B cell (primary cell): ENCODE measurements at regions not wholly inside any gene's neighbourhood (a gene's known extent, or its start where the extent isn't known, plus 50 kb on each side); places are given as distances from the start of the nearest gene placed in this dataset.

Experiments
- ATAC-seq: fragments of 200-7000 bp; cut with Tn5 transposase; one replicate; pipeline ENCODE4 v1.10.0; 2021; ENCODE audit warnings: low read depth, mild to moderate bottlenecking, moderate number of reproducible peaks, moderate library complexity
- CTCF ChIA-PET: fragments of 350-600 bp; sonication (Branson Sonifier 250); formaldehyde crosslinking; loops from one replicate; lab custom pipeline; 2021; ENCODE audit warnings: antibody characterized with exemption, inconsistent platforms; lab: Charles Lee
- POLR2A ChIA-PET: fragments of 350-600 bp; sonication (Branson Sonifier 250); formaldehyde crosslinking; loops from one replicate; lab custom pipeline; 2021; ENCODE audit warnings: antibody characterized with exemption; lab: Charles Lee
- DNase-seq: peaks from one replicate; pipeline ENCODE4 v3.0.0; 2013
- H2AFZ ChIP-seq: 2 replicates; pipeline ENCODE4 v1.6.1; 2012; ENCODE audit warnings: mild to moderate bottlenecking, low read depth, low read length; ENCODE audit not compliant: insufficient read depth, poor library complexity, severe bottlenecking
- H3K27ac ChIP-seq, 2 donors: 1 replicate in 1 of 2; 2 replicates in 1 of 2; pipeline ENCODE4 v1.5.1; 2012 to 2013; ENCODE audit warnings: low read length in 2 of 2, mild to moderate bottlenecking in 2 of 2, moderate library complexity in 1 of 2
- H3K27me3 ChIP-seq, 4 experiments: fragments of 200-600 bp in 1 of 4; sonication (generic) in 1 of 4; replicated peaks in 1 of 4; 1 replicate in 2 of 4; 2 replicates in 2 of 4; pipeline versions ENCODE4 v1.6.1 to v1.7.0; 2013 to 2016; ENCODE audit warnings: low read length in 3 of 4, mild to moderate bottlenecking in 2 of 4, mixed read lengths in 1 of 4, moderate library complexity in 1 of 4; ENCODE audit not compliant: insufficient read depth in 4 of 4, control insufficient read depth in 3 of 4; ENCODE audit errors: control extremely low read depth in 1 of 4
- H3K36me3 ChIP-seq, 2 experiments: replicated peaks in 1 of 2; 1 replicate in 1 of 2; 2 replicates in 1 of 2; pipeline versions ENCODE4 v1.6.1 to v1.7.1; 2013; ENCODE audit warnings: low read length in 1 of 2; ENCODE audit not compliant: insufficient read depth in 2 of 2, control insufficient read depth in 1 of 2; ENCODE audit errors: control extremely low read depth in 1 of 2, extremely low read depth in 1 of 2
- H3K4me1 ChIP-seq, 2 donors: fragments of 200-600 bp in 1 of 2; sonication (generic) in 1 of 2; 1 replicate in 1 of 2; 2 replicates in 1 of 2; pipeline versions ENCODE4 v1.5.1 to v1.6.1; 2013 to 2017; ENCODE audit warnings: low read length in 2 of 2; ENCODE audit not compliant: control insufficient read depth in 2 of 2, insufficient read depth in 2 of 2
- H3K4me2 ChIP-seq: replicated peaks from 2 replicates; pipeline ENCODE3; 2012; ENCODE audit warnings: mild to moderate bottlenecking, low read depth, low read length; ENCODE audit not compliant: poor library complexity, severe bottlenecking
- H3K4me3 ChIP-seq, 5 experiments: fragments of 200-600 bp in 1 of 5; sonication (generic) in 1 of 5; 1 replicate in 3 of 5; 2 replicates in 2 of 5; pipeline versions ENCODE4 v1.5.1 to v1.7.0; 2011 to 2016; ENCODE audit warnings: low read length in 4 of 5, mild to moderate bottlenecking in 4 of 5, low read depth in 2 of 5, control low read depth in 1 of 5, moderate library complexity in 1 of 5; ENCODE audit not compliant: insufficient read depth in 1 of 5; ENCODE audit errors: control extremely low read depth in 1 of 5, extremely low read depth in 1 of 5
- H3K79me2 ChIP-seq: fragments of 200-600 bp; sonication (generic); one replicate; pipeline ENCODE4 v1.6.0; 2016; ENCODE audit warnings: low read length; ENCODE audit not compliant: control insufficient read depth, insufficient read depth
- H3K9ac ChIP-seq: fragments of 200-600 bp; sonication (generic); 2 replicates; pipeline ENCODE4 v1.6.1; 2017; ENCODE audit warnings: mild to moderate bottlenecking, low read length, moderate library complexity
- H3K9me3 ChIP-seq, 3 donors: one replicate each; pipeline versions ENCODE4 v1.6.1 to v1.7.1; 2013; ENCODE audit warnings: low read length in 2 of 3; ENCODE audit not compliant: control insufficient read depth in 2 of 3, insufficient read depth in 1 of 3; ENCODE audit errors: control extremely low read depth in 1 of 3
- H4K20me1 ChIP-seq: 2 replicates; pipeline ENCODE4 v1.6.0; 2012; ENCODE audit warnings: mild to moderate bottlenecking, low read length; ENCODE audit not compliant: insufficient read depth, control insufficient read depth, poor library complexity, severe bottlenecking
- H3K27ac Mint-ChIP-seq: one replicate; pipeline ENCODE4 v1.8.0; 2021; ENCODE audit warnings: mixed read lengths
- H3K27me3 Mint-ChIP-seq: one replicate; pipeline ENCODE4 v1.8.0; 2021; ENCODE audit warnings: mixed read lengths
- H3K4me1 Mint-ChIP-seq: one replicate; pipeline ENCODE4 v1.8.0; 2021; ENCODE audit warnings: mixed read lengths
- H3K4me3 Mint-ChIP-seq: one replicate; pipeline ENCODE4 v1.8.0; 2021; ENCODE audit warnings: mixed read lengths
- H3K9me3 Mint-ChIP-seq: one replicate; pipeline ENCODE4 v1.8.0; 2022; ENCODE audit warnings: mixed read lengths; ENCODE audit not compliant: insufficient read depth
- EZH2 ChIP-seq: IDR thresholded peaks from 2 replicates; pipeline ENCODE4 v1.6.1; 2012; ENCODE audit warnings: borderline replicate concordance, low read depth, mild to moderate bottlenecking, moderate library complexity, low read length; ENCODE audit not compliant: insufficient read depth, poor library complexity, severe bottlenecking
- WGBS: methylation state at CpG from one replicate; pipeline ENCODE4 v1.1.5; 2013; ENCODE audit warnings: missing lambda C conversion rate; ENCODE audit not compliant: insufficient coverage; 5-methylcytosine and 5-hydroxymethylcytosine counted together
- intact Hi-C: fragments of 100-400 bp; cut with micrococcal nuclease; formaldehyde crosslinking; loops from one replicate; pipeline ENCODE4 v1.10.0; 2022
- TF ChIP-seq, protein P1 (sequence below): fragments of 200-600 bp; IDR thresholded peaks from one replicate; pipeline ENCODE4 v1.8.0; 2022; ENCODE audit warnings: antibody characterized with exemption, mild to moderate bottlenecking

DNA sequence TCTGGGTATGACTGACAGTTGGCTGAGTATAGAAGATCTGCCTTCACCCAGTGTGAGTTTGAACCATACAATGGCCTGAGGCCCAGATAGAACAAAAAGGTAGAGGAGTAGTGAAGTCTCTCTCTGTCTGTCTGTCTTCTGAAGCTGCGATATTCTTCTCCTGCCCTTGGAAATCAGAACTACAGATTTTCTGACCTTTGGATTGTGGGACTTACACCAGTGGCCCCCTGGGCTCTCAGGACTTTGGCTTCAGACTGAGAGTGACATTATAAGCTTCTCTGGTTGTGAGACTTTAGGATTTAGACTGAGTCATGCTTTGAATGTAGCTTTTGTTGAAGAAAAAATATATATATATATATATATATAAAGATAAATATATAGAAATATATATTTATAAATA is 1235.0 kb upstream of the ADGRL4 start:
- CTCF ChIA-PET: no interaction called here
- no peak overlapping the region for H3K4me2 ChIP-seq
- ATAC-seq (no peak), DNase-seq (no peak)
- TF ChIP-seq, protein P1, sequence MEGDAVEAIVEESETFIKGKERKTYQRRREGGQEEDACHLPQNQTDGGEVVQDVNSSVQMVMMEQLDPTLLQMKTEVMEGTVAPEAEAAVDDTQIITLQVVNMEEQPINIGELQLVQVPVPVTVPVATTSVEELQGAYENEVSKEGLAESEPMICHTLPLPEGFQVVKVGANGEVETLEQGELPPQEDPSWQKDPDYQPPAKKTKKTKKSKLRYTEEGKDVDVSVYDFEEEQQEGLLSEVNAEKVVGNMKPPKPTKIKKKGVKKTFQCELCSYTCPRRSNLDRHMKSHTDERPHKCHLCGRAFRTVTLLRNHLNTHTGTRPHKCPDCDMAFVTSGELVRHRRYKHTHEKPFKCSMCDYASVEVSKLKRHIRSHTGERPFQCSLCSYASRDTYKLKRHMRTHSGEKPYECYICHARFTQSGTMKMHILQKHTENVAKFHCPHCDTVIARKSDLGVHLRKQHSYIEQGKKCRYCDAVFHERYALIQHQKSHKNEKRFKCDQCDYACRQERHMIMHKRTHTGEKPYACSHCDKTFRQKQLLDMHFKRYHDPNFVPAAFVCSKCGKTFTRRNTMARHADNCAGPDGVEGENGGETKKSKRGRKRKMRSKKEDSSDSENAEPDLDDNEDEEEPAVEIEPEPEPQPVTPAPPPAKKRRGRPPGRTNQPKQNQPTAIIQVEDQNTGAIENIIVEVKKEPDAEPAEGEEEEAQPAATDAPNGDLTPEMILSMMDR: no peak
- no peak for TF ChIP-seq EZH2
- H3K4me1 ChIP-seq: no peaks in the 10 kb centered on the region
- WGBS: 100% methylated on average over 1 of the region's 1 CpG
- H3K9ac ChIP-seq: no peak overlapping the region
- no peaks in the 10 kb centered on the region for H3K4me1 Mint-ChIP-seq
- H3K27ac ChIP-seq: no peak overlapping the region
- no peak overlapping the region for H3K4me3 ChIP-seq
- intact Hi-C loops: no loop called here
- H3K9me3 ChIP-seq: peaks cover 0 to 3% (median 0%) of the 10 kb centered on the region in 3 donors
- H3K4me3 Mint-ChIP-seq: no peak overlapping the region
- POLR2A ChIA-PET: no interaction called here
- H3K79me2 ChIP-seq: no peaks in the 10 kb centered on the region
- H3K27me3 Mint-ChIP-seq: no peaks in the 10 kb centered on the region
- H3K27ac Mint-ChIP-seq: no peak overlapping the region
- H2AFZ ChIP-seq: no peak overlapping the region
- peaks cover 5% of the 10 kb centered on the region for H3K9me3 Mint-ChIP-seq
- no peaks in the 10 kb centered on the region for H4K20me1 ChIP-seq
- H3K36me3 ChIP-seq: no peaks in the 10 kb centered on the region
- no peaks in the 10 kb centered on the region for H3K27me3 ChIP-seq

GRCh38 chr1:80225510-80225909 is 1219.0 kb upstream of the ADGRL4 start:
- Histone ChIP-seq H3K36me3 (no peaks in the 10 kb centered on the region), H4K20me1 (no peaks in the 10 kb centered on the region), H3K27ac (no peak overlapping the region), H3K9ac (no peak overlapping the region), H3K27me3 (no peaks in the 10 kb centered on the region), H3K4me2 (no peak overlapping the region), H3K9me3 (no peaks in the 10 kb centered on the region), H2AFZ (no peak overlapping the region), H3K79me2 (no peaks in the 10 kb centered on the region), H3K4me3 (no peak overlapping the region), H3K4me1 (no peaks in the 10 kb centered on the region)
- TF ChIP-seq EZH2: no peak
- TF ChIP-seq, protein P1: no peak
- ATAC-seq: no peak
- intact Hi-C loops: no loop called here
- H3K4me1 Mint-ChIP-seq: no peaks in the 10 kb centered on the region
- 100% methylated on average over 1 of the region's 2 CpGs for WGBS
- POLR2A ChIA-PET: no interaction called here
- no peak overlapping the region for H3K27ac Mint-ChIP-seq
- no peak for DNase-seq
- no peaks in the 10 kb centered on the region for H3K27me3 Mint-ChIP-seq
- H3K4me3 Mint-ChIP-seq: no peak overlapping the region
- H3K9me3 Mint-ChIP-seq: no peaks in the 10 kb centered on the region
- CTCF ChIA-PET: interaction anchor here (1.2 kb wide), 1 partner anchor 9 kb away, joined by 3 read pairs; no protein-coding TSS in a partner anchor
